ENCODE measurements at regions not wholly inside any gene's neighbourhood (a gene's known extent, or its start where the extent isn't known, plus 50 kb on each side); places are given as distances from the start of the nearest gene placed in this dataset.

DNA sequence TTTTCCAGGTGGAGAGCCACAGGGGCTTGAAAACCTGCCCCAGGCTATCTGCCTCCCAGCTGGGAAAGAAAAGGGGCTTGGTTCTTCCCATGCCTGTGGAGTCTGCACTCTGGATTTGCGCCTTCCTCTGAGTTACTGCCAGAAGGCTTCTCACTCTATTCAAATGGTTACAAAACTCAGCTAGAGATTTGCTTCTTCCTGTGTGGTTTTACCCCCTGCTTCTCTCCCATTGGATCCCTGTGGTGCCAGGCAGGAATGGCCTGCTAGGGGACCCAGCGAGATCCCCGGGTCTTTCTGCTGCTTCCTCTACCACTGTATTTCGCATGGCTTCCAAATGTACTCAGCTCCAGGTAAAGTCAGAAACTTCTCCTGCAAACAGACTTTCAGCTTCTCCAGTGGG, 192.0 kb upstream of the HS3ST5 start:
- TF ChIP-seq, protein P1, sequence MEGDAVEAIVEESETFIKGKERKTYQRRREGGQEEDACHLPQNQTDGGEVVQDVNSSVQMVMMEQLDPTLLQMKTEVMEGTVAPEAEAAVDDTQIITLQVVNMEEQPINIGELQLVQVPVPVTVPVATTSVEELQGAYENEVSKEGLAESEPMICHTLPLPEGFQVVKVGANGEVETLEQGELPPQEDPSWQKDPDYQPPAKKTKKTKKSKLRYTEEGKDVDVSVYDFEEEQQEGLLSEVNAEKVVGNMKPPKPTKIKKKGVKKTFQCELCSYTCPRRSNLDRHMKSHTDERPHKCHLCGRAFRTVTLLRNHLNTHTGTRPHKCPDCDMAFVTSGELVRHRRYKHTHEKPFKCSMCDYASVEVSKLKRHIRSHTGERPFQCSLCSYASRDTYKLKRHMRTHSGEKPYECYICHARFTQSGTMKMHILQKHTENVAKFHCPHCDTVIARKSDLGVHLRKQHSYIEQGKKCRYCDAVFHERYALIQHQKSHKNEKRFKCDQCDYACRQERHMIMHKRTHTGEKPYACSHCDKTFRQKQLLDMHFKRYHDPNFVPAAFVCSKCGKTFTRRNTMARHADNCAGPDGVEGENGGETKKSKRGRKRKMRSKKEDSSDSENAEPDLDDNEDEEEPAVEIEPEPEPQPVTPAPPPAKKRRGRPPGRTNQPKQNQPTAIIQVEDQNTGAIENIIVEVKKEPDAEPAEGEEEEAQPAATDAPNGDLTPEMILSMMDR (IDR thresholded peaks at IDR 0.05; ENCODE audit: low read depth, low read length): no peak
- DNase-seq (ENCODE audit: low read depth in 2 of 2): no peak
- no peak overlapping the region for H3K4me3 ChIP-seq (replicated peaks in 1 of 2; ENCODE audit: low read depth in 2 of 2, low read length in 2 of 2)

DNA sequence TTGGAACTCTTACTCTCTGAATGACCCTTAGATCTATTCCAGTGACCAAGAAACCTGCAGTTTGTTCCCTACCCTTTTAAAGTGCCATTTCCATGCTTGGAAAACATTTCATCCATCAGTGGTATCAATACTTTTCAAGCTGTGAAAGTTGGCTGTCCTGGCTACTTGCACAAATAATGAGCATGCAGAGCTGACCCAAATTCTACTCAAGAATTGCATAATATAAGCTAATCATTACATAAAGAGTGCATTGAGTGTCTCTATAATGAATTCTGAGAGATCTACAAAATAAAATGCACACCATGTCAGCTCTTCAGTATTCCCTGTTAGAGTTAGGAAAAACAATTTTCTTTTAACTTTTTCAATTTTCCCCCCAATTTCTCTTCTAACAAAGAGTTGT, 181.3 kb upstream of the HS3ST5 start:
- no peak overlapping the region for H3K4me3 ChIP-seq (replicated peaks in 1 of 2; ENCODE audit: low read depth in 2 of 2, low read length in 2 of 2)
- DNase-seq (ENCODE audit: low read depth in 2 of 2): no peak
- TF ChIP-seq, protein P1 (IDR thresholded peaks at IDR 0.05; ENCODE audit: low read depth, low read length): no peak

DNA sequence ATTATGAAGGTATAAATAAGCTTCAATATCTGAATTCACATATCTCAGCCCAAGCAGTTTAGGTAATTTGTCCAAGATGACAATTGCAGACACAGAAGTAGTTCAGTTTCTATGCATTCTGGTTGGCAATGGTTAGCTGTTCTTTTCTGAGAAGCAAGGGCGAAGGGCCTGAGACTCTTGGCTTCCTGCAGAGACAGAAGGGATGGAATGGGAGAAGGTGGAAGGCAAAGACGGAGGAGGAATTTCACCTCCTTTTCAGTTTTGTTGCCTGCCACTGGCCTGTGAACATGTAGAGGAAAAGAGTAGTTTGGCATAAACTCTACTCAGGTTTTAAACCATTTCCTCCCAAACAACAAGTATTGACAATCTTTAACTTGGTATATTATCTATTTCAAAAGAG, 180.7 kb upstream of the HS3ST5 start:
- TF ChIP-seq, protein P1 (IDR thresholded peaks at IDR 0.05; ENCODE audit: low read depth, low read length): no peak
- DNase-seq (ENCODE audit: low read depth in 2 of 2): no peak
- H3K4me3 ChIP-seq (replicated peaks in 1 of 2; ENCODE audit: low read depth in 2 of 2, low read length in 2 of 2): no peak overlapping the region

DNA sequence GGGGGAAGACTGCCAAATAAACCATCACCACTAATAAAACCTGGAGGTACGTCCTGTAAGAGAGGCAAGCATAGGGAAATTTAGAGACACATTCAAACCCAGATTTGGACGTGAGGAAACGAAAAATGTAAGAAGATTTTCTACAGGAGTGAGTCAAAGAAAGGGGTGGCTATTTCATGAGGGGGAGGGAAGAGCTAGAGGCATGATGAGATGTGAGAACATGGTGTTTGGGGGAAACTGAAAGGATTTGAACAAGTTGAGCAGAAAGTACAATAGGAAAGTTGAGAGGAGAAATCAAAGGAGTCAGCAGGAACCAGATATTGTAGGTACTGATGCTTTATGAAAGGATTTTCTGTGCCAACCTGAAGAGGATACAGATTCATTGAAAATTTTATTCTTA, 179.1 kb upstream of the HS3ST5 start:
- TF ChIP-seq, protein P1 (IDR thresholded peaks at IDR 0.05; ENCODE audit: low read depth, low read length): no peak

DNA sequence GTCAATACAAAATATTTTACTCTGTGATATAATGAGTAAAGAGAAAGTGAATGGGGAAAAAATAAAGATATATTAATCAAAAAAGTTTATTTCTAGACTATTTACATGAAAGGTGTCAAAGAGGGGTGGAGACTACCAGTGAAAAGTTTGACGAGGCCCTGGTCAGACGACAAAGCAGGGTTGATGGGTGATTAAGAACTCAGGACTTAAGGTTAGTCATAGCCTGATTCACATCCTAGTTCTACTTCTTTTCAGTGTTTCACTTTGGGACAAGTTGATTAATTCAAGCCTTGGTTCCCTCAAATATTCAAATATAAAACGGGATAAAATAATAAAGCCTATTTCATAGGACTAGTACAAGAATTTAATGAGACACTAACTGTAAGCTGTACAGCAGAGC, 178.2 kb upstream of the HS3ST5 start:
- no peak overlapping the region for H3K4me3 ChIP-seq (replicated peaks in 1 of 2; ENCODE audit: low read depth in 2 of 2, low read length in 2 of 2)
- TF ChIP-seq, protein P1 (IDR thresholded peaks at IDR 0.05; ENCODE audit: low read depth, low read length): no peak
- DNase-seq (ENCODE audit: low read depth in 2 of 2): no peak

More for the DNA sequence above, 179.1 kb upstream of the HS3ST5 start:
- DNase-seq (ENCODE audit: low read depth in 2 of 2): no peak
- no peak overlapping the region for H3K4me3 ChIP-seq (replicated peaks in 1 of 2; ENCODE audit: low read depth in 2 of 2, low read length in 2 of 2)

DNA sequence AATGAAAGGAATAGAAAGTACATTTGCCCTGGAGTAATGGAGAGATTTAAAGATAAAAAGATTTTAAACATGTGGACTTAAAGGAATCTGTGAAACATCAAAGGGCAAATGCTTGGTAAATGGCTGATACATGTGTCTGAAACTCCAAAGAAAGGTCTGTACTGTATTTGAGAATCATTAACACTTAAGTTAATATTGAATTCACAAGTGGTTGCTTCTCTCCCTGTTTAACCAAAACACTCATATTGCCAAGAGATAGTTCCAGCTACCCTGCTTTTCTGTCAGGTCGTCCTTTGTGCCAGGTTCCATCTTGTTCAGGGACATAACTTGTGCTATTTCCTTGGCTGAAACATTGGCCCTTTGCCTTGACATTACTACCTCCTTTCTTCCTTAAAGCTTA, 171.3 kb upstream of the HS3ST5 start:
- no peak overlapping the region for H3K4me3 ChIP-seq (replicated peaks in 1 of 2; ENCODE audit: low read depth in 2 of 2, low read length in 2 of 2)
- no peak for DNase-seq (ENCODE audit: low read depth in 2 of 2)
- TF ChIP-seq, protein P1 (IDR thresholded peaks at IDR 0.05; ENCODE audit: low read depth, low read length): no peak

DNA sequence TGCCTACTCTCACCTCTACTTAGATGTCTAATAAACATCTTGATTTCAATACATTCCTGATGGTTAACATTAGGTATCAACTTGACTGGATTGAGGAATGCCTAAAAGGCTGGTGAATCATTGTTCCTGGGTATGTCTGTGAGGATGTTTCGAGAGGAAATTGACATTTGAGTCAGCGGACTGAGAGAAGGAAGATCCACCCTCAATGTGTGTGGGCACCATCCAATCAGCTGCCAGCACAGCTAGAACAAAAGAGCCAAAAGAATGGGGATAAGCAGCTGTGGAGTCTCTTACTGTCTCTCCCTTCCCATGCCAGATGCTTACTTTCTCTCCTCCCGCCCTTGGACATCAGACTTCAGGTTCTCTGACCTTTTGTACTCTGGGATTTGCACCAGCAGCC, 128.6 kb upstream of the HS3ST5 start:
- DNase-seq (ENCODE audit: low read depth in 2 of 2): peak in 1 of 2 donors; percentile 1
- TF ChIP-seq, protein P1 (IDR thresholded peaks at IDR 0.05; ENCODE audit: low read depth, low read length): no peak
- no peak overlapping the region for H3K4me3 ChIP-seq (replicated peaks in 1 of 2; ENCODE audit: low read depth in 2 of 2, low read length in 2 of 2)

Measured in cardiac fibroblast (primary cell).